Adipocyte (in vitro differentiated cells): ENCODE measurements at regions not wholly inside any gene's neighbourhood (a gene's known extent, or its start where the extent isn't known, plus 50 kb on each side); places are given as distances from the start of the nearest gene placed in this dataset.
"Not testable (repeated sequence)": the region's sequence is repeated elsewhere in the genome, so short reads cannot be mapped to it uniquely, and the experiment has no call there.

Source experiments
- DNase-seq: peaks from one replicate; pipeline ENCODE4 v3.0.0-alpha.2; 2015; ENCODE audit warnings: low read depth
- H3K27me3 ChIP-seq: replicated peaks from 2 replicates; pipeline ENCODE4 v1.7.0; 2013; ENCODE audit warnings: mild to moderate bottlenecking, low read length, moderate library complexity; ENCODE audit not compliant: control insufficient read depth, insufficient read depth
- H3K36me3 ChIP-seq: 2 replicates; pipeline ENCODE4 v1.7.0; 2013; ENCODE audit warnings: low read length, mild to moderate bottlenecking, moderate library complexity; ENCODE audit not compliant: control insufficient read depth, insufficient read depth, severe bottlenecking
- H3K4me1 ChIP-seq: 2 replicates; pipeline ENCODE4 v1.7.0; 2013; ENCODE audit warnings: mild to moderate bottlenecking, low read length, moderate library complexity; ENCODE audit not compliant: control insufficient read depth, insufficient read depth
- H3K4me3 ChIP-seq: 2 replicates; pipeline ENCODE4 v1.7.0; 2013; ENCODE audit warnings: mild to moderate bottlenecking, low read length, moderate library complexity
- H3K9ac ChIP-seq: 2 replicates; pipeline ENCODE4 v1.7.0; 2013; ENCODE audit warnings: mild to moderate bottlenecking, low read length, moderate library complexity
- H3K9me3 ChIP-seq: 2 replicates; pipeline ENCODE4 v1.7.0; 2013; ENCODE audit warnings: mild to moderate bottlenecking, low read length, moderate library complexity; ENCODE audit not compliant: control insufficient read depth

DNA sequence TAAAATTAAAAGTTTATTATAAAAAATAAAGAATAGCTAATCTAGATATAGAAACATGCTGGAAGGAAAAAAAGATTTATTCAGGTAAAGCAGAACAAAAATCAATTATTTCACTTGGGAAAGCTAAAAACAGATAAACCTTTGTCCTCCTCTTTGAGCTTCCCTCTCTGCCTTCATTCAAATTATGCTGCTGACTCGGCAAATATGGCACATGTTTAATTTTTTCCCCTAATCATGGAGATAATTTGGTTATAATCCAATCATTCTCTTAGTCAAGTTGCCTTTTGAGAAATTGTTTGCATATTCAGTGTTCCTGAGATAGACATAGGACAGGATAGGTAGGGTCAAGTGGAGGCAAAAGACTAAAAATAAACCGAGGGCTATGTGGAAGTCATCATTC is 556.8 kb upstream of the PTCHD4 start:
- Histone ChIP-seq H3K9me3 (no peaks in the 10 kb centered on the region), H3K9ac (no peak overlapping the region), H3K4me1 (no peaks in the 10 kb centered on the region), H3K36me3 (no peaks in the 10 kb centered on the region), H3K27me3 (no peaks in the 10 kb centered on the region), H3K4me3 (no peak overlapping the region)
- DNase-seq: no peak

DNA sequence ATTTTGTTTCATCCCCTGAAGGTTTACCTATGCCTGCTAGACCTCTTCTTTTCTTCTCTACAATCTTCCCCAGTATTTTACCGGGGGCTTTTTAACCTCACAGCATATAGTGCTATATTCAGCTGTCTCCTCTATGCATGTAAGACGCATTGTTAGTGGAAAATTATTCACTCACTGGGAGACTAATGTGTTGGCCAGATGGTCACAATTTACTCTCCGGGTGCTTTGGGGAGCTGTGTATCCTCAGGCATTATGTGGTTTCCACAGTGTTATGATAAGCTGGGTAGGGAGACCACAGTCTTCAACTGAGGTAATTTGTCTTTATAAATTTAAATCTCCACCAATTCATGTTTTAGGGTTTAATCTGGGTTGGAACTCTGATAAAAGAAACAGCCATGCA is 553.8 kb upstream of the PTCHD4 start:
- peak; percentile 80 for DNase-seq
- H3K36me3 ChIP-seq: no peaks in the 10 kb centered on the region
- H3K4me1 ChIP-seq: no peaks in the 10 kb centered on the region
- no peak overlapping the region for H3K9ac ChIP-seq
- H3K4me3 ChIP-seq: no peak overlapping the region
- no peaks in the 10 kb centered on the region for H3K9me3 ChIP-seq
- H3K27me3 ChIP-seq: no peaks in the 10 kb centered on the region

DNA sequence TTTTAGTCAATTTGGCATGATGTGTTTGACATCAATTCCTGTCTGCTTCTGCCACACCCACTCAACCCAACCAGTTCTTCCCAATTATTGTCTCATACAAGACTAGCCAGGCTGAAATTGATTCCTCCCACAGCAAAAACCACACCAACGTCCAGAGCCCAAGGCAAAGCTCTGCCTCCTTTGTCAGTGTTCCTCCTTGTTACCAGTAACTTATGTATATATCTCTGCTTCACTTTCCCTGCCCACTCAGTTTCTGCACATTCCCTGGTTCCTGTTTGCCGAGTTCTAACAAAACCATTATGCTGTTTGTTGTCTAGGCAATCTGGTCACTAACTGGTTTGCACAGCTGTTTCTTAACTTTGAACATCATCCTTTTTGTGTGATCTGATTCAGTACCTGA is 547.9 kb upstream of the PTCHD4 start:
- H3K9ac ChIP-seq: no peak overlapping the region
- H3K4me1 ChIP-seq: no peaks in the 10 kb centered on the region
- H3K36me3 ChIP-seq: no peaks in the 10 kb centered on the region
- no peak for DNase-seq
- no peaks in the 10 kb centered on the region for H3K27me3 ChIP-seq
- no peak overlapping the region for H3K4me3 ChIP-seq
- no peaks in the 10 kb centered on the region for H3K9me3 ChIP-seq

DNA sequence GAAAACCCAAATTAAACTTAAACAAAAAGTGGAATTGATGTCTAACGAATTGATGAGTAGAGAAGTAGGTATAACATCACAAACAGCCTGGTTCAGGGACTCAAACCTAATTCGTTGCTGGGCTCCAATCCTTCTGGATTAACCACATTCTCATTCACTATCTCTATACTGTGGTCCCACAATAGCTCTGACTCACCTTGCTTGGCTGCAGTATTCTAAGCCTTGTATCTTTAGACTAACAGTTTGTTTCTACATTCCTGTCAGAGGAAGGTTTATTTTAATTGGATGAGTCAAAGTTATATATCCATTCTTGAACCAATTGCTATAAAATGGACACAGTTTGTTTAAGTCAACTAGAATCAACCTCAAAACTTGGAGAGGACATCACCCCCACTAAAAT is 530.5 kb upstream of the PTCHD4 start:
- peaks cover 14% of the 10 kb centered on the region for H3K9me3 ChIP-seq
- no peak overlapping the region for H3K9ac ChIP-seq
- peak; percentile 35 for DNase-seq
- no peaks in the 10 kb centered on the region for H3K4me1 ChIP-seq
- no peaks in the 10 kb centered on the region for H3K36me3 ChIP-seq
- no peak overlapping the region for H3K4me3 ChIP-seq
- H3K27me3 ChIP-seq: no peaks in the 10 kb centered on the region

DNA sequence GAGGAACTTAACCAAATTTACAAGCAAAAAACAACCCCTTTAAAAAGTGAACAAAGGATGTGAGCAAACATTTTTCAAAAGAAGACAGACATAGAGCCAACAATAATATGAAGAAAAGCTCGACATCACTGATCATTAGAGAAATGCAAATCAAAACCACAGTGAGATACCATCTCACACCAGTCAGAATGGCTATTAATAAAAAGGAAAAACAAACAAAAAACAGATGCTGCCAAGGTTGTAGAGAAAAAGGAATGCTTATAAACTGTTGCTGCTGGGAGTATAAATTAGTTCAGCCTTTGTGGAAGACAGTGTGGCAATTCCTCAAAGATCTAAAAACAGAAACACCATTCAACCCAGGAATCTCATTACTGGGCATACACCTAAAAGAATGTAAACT is 527.8 kb upstream of the PTCHD4 start:
- H3K9ac ChIP-seq, H3K4me1 ChIP-seq, H3K4me3 ChIP-seq, H3K36me3 ChIP-seq, H3K27me3 ChIP-seq: not testable (repeated sequence)
- peaks cover 20% of the 10 kb centered on the region for H3K9me3 ChIP-seq
- peak; percentile 65 for DNase-seq

DNA sequence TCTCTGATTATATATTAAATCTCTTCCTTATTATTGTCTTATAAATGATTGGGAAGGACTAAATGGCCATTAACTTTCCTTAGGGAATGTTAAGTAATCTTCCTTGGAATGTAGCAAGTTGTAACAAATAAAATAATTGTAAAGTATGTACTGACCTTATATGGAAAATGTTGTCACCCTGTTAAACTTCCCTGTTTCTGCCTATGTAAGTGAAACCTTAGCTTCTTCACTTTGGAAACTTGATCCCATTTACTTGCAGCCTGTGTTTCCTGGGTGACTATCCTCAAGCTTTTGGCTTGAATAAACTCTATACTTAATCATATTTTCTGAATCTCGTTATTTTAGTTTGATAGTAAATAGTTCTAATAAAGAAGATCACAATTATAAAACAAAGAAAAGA is 519.5 kb upstream of the PTCHD4 start:
- H3K36me3 ChIP-seq: no peaks in the 10 kb centered on the region
- H3K9me3 ChIP-seq: no peaks in the 10 kb centered on the region
- DNase-seq: no peak
- no peak overlapping the region for H3K4me3 ChIP-seq
- H3K4me1 ChIP-seq: peaks cover 10% of the 10 kb centered on the region
- no peak overlapping the region for H3K9ac ChIP-seq
- H3K27me3 ChIP-seq: no peaks in the 10 kb centered on the region

DNA sequence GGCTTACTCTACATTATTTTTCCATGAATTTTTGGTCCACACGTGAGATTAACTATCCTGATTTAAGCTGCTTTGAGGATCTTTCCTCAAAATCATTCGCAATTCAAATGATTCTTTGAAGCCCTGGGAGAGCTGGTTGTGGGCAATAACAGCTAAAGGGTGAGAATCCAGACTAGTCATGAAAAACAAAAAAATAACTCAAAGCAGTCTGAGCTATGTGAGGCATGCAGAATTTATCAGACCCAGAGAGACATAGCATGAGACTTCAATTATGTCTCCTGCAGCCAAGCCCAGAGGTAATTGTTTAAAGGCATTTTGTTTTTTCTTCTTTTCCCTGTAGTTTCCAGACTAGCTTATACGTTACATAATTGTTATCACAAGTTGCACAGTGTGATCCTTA is 517.3 kb upstream of the PTCHD4 start:
- no peaks in the 10 kb centered on the region for H3K36me3 ChIP-seq
- H3K9me3 ChIP-seq: no peaks in the 10 kb centered on the region
- DNase-seq: peak; percentile 79
- no peak overlapping the region for H3K4me3 ChIP-seq
- H3K9ac ChIP-seq: no peak overlapping the region
- no peaks in the 10 kb centered on the region for H3K27me3 ChIP-seq
- H3K4me1 ChIP-seq: peaks cover 10% of the 10 kb centered on the region

DNA sequence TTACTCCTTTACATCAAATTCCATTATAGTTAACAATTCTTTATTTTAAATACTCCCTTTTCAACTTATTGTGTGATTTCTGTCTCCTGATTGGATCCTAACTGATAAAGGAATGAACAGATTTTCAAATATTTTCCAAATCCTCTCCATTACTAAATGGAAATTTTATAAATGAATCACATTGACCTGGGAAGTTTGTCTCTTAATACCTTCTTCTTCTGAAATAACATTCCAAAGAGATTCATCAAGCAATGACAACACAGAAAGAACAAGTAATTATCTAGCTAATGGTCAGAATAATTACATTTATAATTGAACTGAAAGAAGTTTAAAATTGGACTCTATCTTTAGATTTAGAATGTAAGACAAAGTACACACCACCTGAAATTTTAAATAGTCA is 515.4 kb upstream of the PTCHD4 start:
- H3K9me3 ChIP-seq: no peaks in the 10 kb centered on the region
- H3K9ac ChIP-seq: no peak overlapping the region
- no peak for DNase-seq
- peaks cover 10% of the 10 kb centered on the region for H3K4me1 ChIP-seq
- no peak overlapping the region for H3K4me3 ChIP-seq
- H3K36me3 ChIP-seq: no peaks in the 10 kb centered on the region
- H3K27me3 ChIP-seq: no peaks in the 10 kb centered on the region

DNA sequence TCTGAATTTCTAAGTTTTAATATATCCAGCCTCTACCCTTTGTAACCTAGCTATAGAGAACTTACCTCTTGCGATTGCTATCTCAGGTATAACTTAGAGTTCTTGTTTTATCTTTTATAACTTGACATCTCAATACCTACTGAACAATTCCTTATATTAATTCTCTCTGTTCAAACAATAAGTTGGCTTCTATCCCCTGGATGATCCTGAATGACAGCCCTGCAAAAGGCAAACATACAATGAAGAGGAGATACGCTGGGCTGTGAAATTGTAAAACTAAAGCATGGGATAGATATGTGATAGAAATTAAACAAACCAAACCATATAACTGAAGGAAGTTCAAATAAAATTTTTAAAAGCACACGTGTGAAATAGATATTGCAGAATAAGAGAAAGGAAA is 513.6 kb upstream of the PTCHD4 start:
- no peaks in the 10 kb centered on the region for H3K36me3 ChIP-seq
- H3K4me1 ChIP-seq: peaks cover 10% of the 10 kb centered on the region
- no peaks in the 10 kb centered on the region for H3K9me3 ChIP-seq
- H3K27me3 ChIP-seq: no peaks in the 10 kb centered on the region
- no peak overlapping the region for H3K9ac ChIP-seq
- no peak for DNase-seq
- H3K4me3 ChIP-seq: no peak overlapping the region

DNA sequence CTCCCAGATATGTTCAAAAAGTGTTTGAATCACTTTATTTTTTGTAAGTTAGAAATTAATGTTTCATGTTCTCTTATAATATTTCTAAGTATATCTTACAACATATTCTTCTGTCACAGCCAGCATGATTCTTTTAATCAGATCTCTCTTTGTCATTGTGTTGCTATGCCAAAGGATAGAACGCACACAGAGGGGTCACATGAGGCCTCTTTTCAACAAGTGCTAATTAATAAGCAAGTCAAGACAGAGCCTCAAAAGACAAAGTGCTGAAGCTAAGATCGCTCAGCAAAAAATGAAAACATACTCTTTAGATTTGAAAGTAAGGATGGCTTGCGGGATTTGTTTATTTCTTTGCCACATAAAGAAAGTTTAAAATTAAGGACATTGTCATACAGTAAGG is 508.8 kb upstream of the PTCHD4 start:
- H3K4me3 ChIP-seq: no peak overlapping the region
- H3K9ac ChIP-seq: no peak overlapping the region
- no peaks in the 10 kb centered on the region for H3K27me3 ChIP-seq
- DNase-seq: no peak
- H3K9me3 ChIP-seq: peaks cover 4% of the 10 kb centered on the region
- H3K4me1 ChIP-seq: no peaks in the 10 kb centered on the region
- no peaks in the 10 kb centered on the region for H3K36me3 ChIP-seq

DNA sequence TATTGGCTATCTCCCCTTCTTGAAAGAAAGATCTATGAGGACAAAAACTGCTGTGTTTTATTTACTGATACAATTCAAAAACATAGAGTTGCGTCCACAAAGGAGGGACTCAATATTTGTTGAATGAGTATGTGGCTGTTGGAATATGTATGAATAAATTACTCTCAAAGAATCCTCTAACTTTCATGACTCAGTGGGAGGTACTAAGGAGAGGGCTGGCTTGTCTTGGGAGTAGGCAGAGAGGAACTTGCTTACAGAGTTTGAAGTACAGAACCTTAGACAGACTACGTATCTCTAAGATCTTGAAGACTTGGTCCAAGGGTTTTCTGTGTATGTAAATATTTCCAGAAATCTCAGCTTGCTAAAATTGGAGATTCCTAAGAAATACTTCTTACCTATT is 504.0 kb upstream of the PTCHD4 start:
- Histone ChIP-seq H3K36me3 (no peaks in the 10 kb centered on the region), H3K4me3 (no peak overlapping the region)

DNA sequence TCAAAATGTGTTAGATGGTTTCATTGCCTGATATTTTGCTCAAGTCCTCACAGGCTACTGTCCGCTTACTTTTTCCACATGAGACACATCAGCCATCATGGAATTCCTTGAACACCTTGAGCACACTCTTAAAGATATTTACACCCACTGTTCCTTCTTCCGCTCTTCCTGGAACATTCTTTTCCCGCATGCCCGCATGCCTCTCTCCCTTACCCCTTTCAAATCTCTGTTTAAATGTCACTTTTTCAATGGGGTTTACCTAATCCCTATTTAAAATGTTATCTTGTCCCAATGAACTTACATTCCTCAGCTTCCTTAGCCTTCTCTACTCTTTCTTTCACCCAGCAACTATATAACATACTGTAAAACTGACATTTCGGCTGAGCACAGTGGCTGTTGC is 503.3 kb upstream of the PTCHD4 start:
- H3K9me3 ChIP-seq: peaks cover 4% of the 10 kb centered on the region
- H3K4me3 ChIP-seq: no peak overlapping the region
- H3K36me3 ChIP-seq: no peaks in the 10 kb centered on the region
- H3K27me3 ChIP-seq: no peaks in the 10 kb centered on the region
- H3K4me1 ChIP-seq: peaks cover 3% of the 10 kb centered on the region
- no peak for DNase-seq
- H3K9ac ChIP-seq: no peak overlapping the region

More for the DNA sequence above, 504.0 kb upstream of the PTCHD4 start:
- DNase-seq: peak; percentile 62
- Histone ChIP-seq H3K9me3 (peaks cover 4% of the 10 kb centered on the region), H3K9ac (no peak overlapping the region), H3K4me1 (peaks cover 3% of the 10 kb centered on the region), H3K27me3 (no peaks in the 10 kb centered on the region)
